ENCODE measurements at regions not wholly inside any gene's neighbourhood (a gene's known extent, or its start where the extent isn't known, plus 50 kb on each side); places are given as distances from the start of the nearest gene placed in this dataset.

DNA sequence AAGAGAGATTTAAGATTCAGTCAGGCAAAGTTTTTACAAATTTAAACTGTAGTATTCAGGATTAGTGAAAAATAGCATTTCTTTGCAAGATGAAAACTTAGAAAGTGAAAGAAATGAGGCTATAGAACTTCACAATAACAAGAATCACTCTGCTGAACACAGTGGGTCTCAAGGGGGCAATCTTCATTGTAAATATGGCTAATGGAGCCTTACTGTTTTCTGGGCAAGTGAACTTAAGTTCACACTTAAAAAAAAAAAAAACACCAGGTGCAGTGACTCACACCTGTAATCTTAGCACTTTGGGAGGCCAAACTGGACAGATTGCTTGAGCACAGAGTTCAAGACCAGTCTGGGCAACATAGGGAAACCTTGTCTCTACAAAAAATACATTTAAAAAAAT is 175.9 kb upstream of the SNX2 start:
- TF ChIP-seq, protein P1, sequence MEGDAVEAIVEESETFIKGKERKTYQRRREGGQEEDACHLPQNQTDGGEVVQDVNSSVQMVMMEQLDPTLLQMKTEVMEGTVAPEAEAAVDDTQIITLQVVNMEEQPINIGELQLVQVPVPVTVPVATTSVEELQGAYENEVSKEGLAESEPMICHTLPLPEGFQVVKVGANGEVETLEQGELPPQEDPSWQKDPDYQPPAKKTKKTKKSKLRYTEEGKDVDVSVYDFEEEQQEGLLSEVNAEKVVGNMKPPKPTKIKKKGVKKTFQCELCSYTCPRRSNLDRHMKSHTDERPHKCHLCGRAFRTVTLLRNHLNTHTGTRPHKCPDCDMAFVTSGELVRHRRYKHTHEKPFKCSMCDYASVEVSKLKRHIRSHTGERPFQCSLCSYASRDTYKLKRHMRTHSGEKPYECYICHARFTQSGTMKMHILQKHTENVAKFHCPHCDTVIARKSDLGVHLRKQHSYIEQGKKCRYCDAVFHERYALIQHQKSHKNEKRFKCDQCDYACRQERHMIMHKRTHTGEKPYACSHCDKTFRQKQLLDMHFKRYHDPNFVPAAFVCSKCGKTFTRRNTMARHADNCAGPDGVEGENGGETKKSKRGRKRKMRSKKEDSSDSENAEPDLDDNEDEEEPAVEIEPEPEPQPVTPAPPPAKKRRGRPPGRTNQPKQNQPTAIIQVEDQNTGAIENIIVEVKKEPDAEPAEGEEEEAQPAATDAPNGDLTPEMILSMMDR (conservative IDR thresholded peaks at IDR 0.05) = no peak
- no peak for TF ChIP-seq ZFX (IDR thresholded peaks at IDR 0.05)
- H3K27ac ChIP-seq = no peak overlapping the region

DNA sequence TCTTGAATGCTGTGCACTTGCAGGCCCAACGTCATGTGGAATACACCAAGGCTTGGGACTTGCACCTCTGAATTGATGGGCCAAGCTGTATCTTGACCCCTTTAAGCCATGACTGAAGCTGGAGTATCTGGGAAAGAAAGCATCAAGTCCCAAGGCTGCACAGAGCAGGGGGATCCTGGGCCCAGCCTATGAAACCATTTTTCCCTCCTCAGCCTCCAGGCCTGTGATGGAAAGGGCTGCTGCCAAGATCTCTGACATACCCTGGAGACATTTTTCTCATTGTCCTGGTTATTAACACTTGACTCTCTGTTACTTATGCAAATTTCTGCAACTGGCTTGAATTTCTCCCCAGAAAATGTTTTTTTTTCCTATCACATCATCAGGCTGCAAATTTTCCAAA is 174.0 kb upstream of the SNX2 start:
- H3K27ac ChIP-seq = no peak overlapping the region
- TF ChIP-seq ZFX (IDR thresholded peaks at IDR 0.05) = no peak
- TF ChIP-seq, protein P1 (conservative IDR thresholded peaks at IDR 0.05) = no peak

DNA sequence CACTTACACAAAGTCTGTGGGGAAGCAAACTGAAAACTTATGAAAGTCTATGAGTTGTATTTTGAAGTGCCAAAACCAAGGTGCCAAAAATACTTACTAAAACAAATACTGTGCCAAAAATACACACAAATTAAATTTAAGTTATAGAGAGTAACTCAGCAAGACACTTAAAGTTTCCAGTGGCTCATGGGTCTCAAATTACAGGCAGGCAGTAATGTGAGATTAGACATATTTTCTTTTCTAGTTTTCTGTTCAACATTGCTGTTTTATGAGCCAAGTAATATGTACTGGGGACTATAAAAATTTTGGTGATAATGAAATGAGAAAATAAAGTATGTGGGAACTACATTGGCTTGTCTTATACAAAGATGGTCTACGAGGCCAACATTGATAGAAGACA is 172.2 kb upstream of the SNX2 start:
- TF ChIP-seq, protein P1 (conservative IDR thresholded peaks at IDR 0.05) = no peak
- no peak for TF ChIP-seq ZFX (IDR thresholded peaks at IDR 0.05)
- H3K27ac ChIP-seq = no peak overlapping the region

DNA sequence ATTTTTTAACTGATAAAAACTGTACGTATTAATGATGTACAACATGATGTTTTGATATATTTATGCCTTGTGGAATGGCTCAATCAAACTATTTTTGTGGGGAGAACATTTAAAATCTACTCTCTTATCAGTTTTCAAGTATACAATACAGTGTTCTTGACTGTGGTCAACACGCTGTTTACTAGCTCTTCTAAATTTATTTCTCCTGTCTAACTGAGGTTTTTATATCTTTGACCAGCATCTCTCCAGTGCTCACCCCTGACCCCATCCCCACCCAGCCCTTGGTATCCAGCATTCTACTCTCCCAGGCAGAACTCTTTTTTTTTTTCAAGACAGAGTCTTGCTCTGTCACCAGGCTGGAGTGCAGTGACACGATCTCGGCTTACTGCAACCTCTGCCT is 169.6 kb upstream of the SNX2 start:
- H3K27ac ChIP-seq = no peak overlapping the region
- TF ChIP-seq, protein P1 (conservative IDR thresholded peaks at IDR 0.05) = no peak
- no peak for TF ChIP-seq ZFX (IDR thresholded peaks at IDR 0.05)

DNA sequence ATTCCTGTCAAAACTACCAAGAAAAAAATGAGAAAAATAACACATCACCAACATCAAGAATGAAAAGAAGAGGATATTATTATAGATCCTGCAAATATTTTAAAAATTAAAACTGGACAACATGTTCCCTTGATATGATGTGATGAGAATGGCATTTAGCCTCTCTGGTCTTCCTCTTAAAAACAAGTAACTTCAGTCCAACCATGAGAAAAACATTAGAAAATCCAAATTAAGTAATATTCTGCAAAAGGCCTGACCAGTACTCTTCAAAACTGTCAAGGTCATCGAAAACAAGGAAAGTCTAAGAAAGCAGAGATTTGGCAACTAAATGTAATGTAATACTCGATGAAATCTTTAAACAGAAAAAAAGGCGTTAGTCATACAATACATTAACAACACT is 167.1 kb upstream of the SNX2 start:
- TF ChIP-seq, protein P1 (conservative IDR thresholded peaks at IDR 0.05) = no peak
- TF ChIP-seq ZFX (IDR thresholded peaks at IDR 0.05) = no peak
- H3K27ac ChIP-seq = no peak overlapping the region

GRCh38 chr5:122608222-122608621 is 166.7 kb upstream of the SNX2 start:
- no peak overlapping the region for H3K27ac ChIP-seq
- TF ChIP-seq, protein P1 (conservative IDR thresholded peaks at IDR 0.05) = no peak
- TF ChIP-seq ZFX (IDR thresholded peaks at IDR 0.05) = no peak

DNA sequence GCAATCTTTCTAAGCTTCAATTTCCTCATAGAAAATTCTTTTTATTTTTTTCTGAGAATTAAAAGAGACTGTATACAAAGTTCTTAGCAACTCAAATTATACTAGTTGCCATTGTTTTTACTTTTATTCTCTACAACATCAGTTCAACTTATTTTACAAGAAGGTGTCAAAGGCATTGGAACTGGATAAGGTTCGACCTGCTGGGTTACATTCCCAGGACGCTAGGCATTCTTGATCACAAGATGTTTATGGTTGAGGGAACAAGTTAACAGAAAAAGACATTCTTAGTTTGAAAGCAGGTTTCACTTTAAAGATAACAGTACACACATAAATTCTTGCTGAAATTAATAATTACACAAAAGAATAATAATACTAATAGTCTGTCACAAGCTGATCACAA is 163.5 kb upstream of the SNX2 start:
- H3K27ac ChIP-seq = no peak overlapping the region
- TF ChIP-seq ZFX (IDR thresholded peaks at IDR 0.05) = no peak
- TF ChIP-seq, protein P1 (conservative IDR thresholded peaks at IDR 0.05) = no peak
